ENCODE measurements at regions not wholly inside any gene's neighbourhood (a gene's known extent, or its start where the extent isn't known, plus 50 kb on each side); places are given as distances from the start of the nearest gene placed in this dataset.

DNA sequence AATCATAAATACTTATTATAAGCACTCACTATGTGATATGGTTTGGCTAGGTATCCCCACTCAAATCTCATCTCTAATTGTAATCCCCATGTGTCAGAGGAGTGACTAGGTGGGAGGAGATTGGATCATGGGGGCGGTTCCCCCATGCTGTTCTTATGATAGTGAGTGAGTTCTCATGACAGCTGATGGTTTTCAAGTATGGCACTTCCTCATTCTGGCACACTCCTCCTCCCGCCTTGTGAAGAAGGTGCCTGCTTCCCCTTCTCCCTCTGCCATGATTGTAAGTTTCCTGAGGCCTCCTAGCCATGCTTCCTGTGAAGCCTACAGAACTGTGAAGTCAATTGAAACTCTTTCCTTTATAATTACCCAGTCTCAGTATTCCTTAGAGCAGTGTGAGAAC lies 53.3 kb upstream of the CHMP2B start:
- TF ChIP-seq, protein P1, sequence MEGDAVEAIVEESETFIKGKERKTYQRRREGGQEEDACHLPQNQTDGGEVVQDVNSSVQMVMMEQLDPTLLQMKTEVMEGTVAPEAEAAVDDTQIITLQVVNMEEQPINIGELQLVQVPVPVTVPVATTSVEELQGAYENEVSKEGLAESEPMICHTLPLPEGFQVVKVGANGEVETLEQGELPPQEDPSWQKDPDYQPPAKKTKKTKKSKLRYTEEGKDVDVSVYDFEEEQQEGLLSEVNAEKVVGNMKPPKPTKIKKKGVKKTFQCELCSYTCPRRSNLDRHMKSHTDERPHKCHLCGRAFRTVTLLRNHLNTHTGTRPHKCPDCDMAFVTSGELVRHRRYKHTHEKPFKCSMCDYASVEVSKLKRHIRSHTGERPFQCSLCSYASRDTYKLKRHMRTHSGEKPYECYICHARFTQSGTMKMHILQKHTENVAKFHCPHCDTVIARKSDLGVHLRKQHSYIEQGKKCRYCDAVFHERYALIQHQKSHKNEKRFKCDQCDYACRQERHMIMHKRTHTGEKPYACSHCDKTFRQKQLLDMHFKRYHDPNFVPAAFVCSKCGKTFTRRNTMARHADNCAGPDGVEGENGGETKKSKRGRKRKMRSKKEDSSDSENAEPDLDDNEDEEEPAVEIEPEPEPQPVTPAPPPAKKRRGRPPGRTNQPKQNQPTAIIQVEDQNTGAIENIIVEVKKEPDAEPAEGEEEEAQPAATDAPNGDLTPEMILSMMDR (IDR thresholded peaks at IDR 0.05), result no peak
- TF ChIP-seq POLR2A (IDR thresholded peaks at IDR 0.05) (no peak), EP300 (IDR thresholded peaks at IDR 0.05) (no peak)

Data from tibial nerve (tissue), 4 donors.